GM23248 (cell line): ENCODE measurements at regions not wholly inside any gene's neighbourhood (a gene's known extent, or its start where the extent isn't known, plus 50 kb on each side); places are given as distances from the start of the nearest gene placed in this dataset.

Experiments
- EZH2 ChIP-seq: fragments of 200-600 bp; sonication (generic); IDR thresholded peaks from 2 replicates; pipeline ENCODE4 v1.6.1; 2018; ENCODE audit warnings: antibody characterized with exemption, mild to moderate bottlenecking; ENCODE audit not compliant: insufficient read depth, poor library complexity, severe bottlenecking
- EZH2phosphoT487 ChIP-seq: fragments of 200-600 bp; sonication (generic); IDR thresholded peaks from 2 replicates; pipeline ENCODE4 v1.6.1; 2018; ENCODE audit warnings: antibody characterized with exemption, moderate library complexity, mild to moderate bottlenecking, low read depth; ENCODE audit not compliant: insufficient read depth

- TF ChIP-seq EZH2 (no peak), EZH2phosphoT487 (no peak)
These were observed 523.0 kb upstream of the CDH11 start for GRCh38 chr16:65644821-65645220.
